CD4-positive, alpha-beta memory T cell (primary cell): ENCODE measurements at regions not wholly inside any gene's neighbourhood (a gene's known extent, or its start where the extent isn't known, plus 50 kb on each side); places are given as distances from the start of the nearest gene placed in this dataset.

Experiments
- CTCF ChIA-PET: fragments of 350-600 bp; sonication (Branson Sonifier 250); formaldehyde crosslinking; loops from one replicate; lab custom pipeline; 2021; ENCODE audit warnings: inconsistent platforms; ENCODE audit not compliant: partially characterized antibody; lab: Charles Lee
- POLR2A ChIA-PET: fragments of 350-600 bp; sonication (Branson Sonifier 250); formaldehyde crosslinking; loops from one replicate; lab custom pipeline; 2021; ENCODE audit not compliant: partially characterized antibody; lab: Charles Lee
- DNase-seq, 5 donors: peaks; one replicate each; pipeline versions ENCODE4 v3.0.0 to v3.0.0-alpha.2; 2020 to 2022; ENCODE audit warnings: mixed read lengths in 1 of 5
- H3K27ac ChIP-seq: one replicate; pipeline ENCODE4 v1.7.0; 2013; ENCODE audit warnings: low read depth, low read length
- H3K27me3 ChIP-seq: 2 replicates; pipeline ENCODE4 v1.7.0; 2013; ENCODE audit warnings: mild to moderate bottlenecking, low read length, moderate library complexity; ENCODE audit not compliant: insufficient read depth
- H3K36me3 ChIP-seq: 2 replicates; pipeline ENCODE4 v1.7.0; 2013; ENCODE audit warnings: mild to moderate bottlenecking, low read length, moderate library complexity; ENCODE audit not compliant: insufficient read depth
- H3K4me1 ChIP-seq: 2 replicates; pipeline ENCODE4 v1.7.0; 2013; ENCODE audit warnings: mild to moderate bottlenecking, low read length, moderate library complexity; ENCODE audit not compliant: insufficient read depth
- H3K4me3 ChIP-seq, 2 donors: one replicate each; pipeline ENCODE4 v1.7.0; 2013; ENCODE audit warnings: low read length in 2 of 2, mild to moderate bottlenecking in 1 of 2
- H3K9me3 ChIP-seq, 2 donors: one replicate each; pipeline ENCODE4 v1.7.0; 2013; ENCODE audit warnings: low read length in 2 of 2, control low read depth in 1 of 2; ENCODE audit not compliant: control insufficient read depth in 1 of 2
- H3K27ac Mint-ChIP-seq, 7 donors: one replicate each; pipeline ENCODE4 v1.8.0; 2020 to 2021; ENCODE audit warnings: mixed read lengths in 7 of 7, mild to moderate bottlenecking in 6 of 7, inconsistent platforms in 3 of 7, moderate library complexity in 3 of 7
- H3K27me3 Mint-ChIP-seq, 2 donors: one replicate each; pipeline ENCODE4 v1.8.0; 2020 to 2021; ENCODE audit warnings: mixed read lengths in 2 of 2
- H3K36me3 Mint-ChIP-seq, 2 donors: one replicate each; pipeline ENCODE4 v1.8.0; 2020 to 2021; ENCODE audit warnings: mixed read lengths in 2 of 2, inconsistent platforms in 1 of 2, mild to moderate bottlenecking in 1 of 2
- H3K4me1 Mint-ChIP-seq, 4 donors: one replicate each; pipeline ENCODE4 v1.8.0; 2020 to 2021; ENCODE audit warnings: mixed read lengths in 4 of 4, mild to moderate bottlenecking in 1 of 4
- H3K4me3 Mint-ChIP-seq, 8 donors: one replicate each; pipeline ENCODE4 v1.8.0; 2020 to 2021; ENCODE audit warnings: mixed read lengths in 8 of 8, mild to moderate bottlenecking in 7 of 8, moderate library complexity in 6 of 8, inconsistent platforms in 3 of 8
- H3K9me3 Mint-ChIP-seq, 8 donors: one replicate each; pipeline ENCODE4 v1.8.0; 2020 to 2021; ENCODE audit warnings: mixed read lengths in 8 of 8, mild to moderate bottlenecking in 5 of 8, inconsistent platforms in 3 of 8, moderate library complexity in 1 of 8
- intact Hi-C: fragments of 100-400 bp; cut with micrococcal nuclease; formaldehyde crosslinking; loops from one replicate; pipeline ENCODE4 v1.15.1; 2023

- H3K4me3 ChIP-seq: no peak overlapping the region
- no peaks in the 10 kb centered on the region for H3K4me1 Mint-ChIP-seq
- ChIA-PET CTCF (no interaction called here), POLR2A (no interaction called here)
- no peaks in the 10 kb centered on the region for H3K9me3 ChIP-seq
- H3K27me3 ChIP-seq: no peaks in the 10 kb centered on the region
- DNase-seq: no peak
- no peak overlapping the region for H3K27ac ChIP-seq
- H3K27ac Mint-ChIP-seq: no peak overlapping the region
- no peak overlapping the region for H3K4me3 Mint-ChIP-seq
- no peaks in the 10 kb centered on the region for H3K27me3 Mint-ChIP-seq
- H3K4me1 ChIP-seq: no peaks in the 10 kb centered on the region
- H3K36me3 ChIP-seq: no peaks in the 10 kb centered on the region
- intact Hi-C loops: no loop called here
- H3K9me3 Mint-ChIP-seq: no peaks in the 10 kb centered on the region
- no peaks in the 10 kb centered on the region for H3K36me3 Mint-ChIP-seq
Observed at GRCh38 chr4:110953191-110953590, 330.3 kb upstream of the PITX2 start.

GRCh38 chr4:110953898-110954297 lies 331.0 kb upstream of the PITX2 start:
- Histone ChIP-seq H3K27ac (no peak overlapping the region), H3K36me3 (no peaks in the 10 kb centered on the region), H3K27me3 (no peaks in the 10 kb centered on the region), H3K4me1 (no peaks in the 10 kb centered on the region), H3K9me3 (no peaks in the 10 kb centered on the region), H3K4me3 (no peak overlapping the region)
- intact Hi-C loops: no loop called here
- Mint-ChIP-seq H3K4me1 (no peaks in the 10 kb centered on the region), H3K27me3 (no peaks in the 10 kb centered on the region), H3K4me3 (no peak overlapping the region), H3K9me3 (no peaks in the 10 kb centered on the region), H3K27ac (no peak overlapping the region), H3K36me3 (no peaks in the 10 kb centered on the region)
- CTCF ChIA-PET: no interaction called here
- POLR2A ChIA-PET: no interaction called here
- no peak for DNase-seq

DNA sequence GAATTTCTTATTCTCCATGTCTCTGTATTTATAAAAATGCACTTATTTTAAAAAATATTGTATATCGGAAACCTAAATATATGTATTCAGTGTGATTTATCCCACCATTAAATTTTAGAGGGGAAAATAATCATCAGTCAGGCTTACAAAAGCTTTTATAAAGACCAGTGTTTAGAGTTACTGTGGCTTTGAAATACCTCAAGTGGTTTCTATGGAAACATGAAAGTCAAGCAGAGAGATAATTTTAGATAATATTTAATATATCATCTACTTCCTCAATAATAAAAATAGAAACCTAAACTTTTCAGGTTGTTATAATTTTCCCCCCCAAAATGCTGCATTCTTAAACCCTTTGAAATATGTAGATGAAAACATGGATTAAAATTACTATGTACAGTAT lies 332.9 kb upstream of the PITX2 start:
- DNase-seq: no peak
- intact Hi-C loops: no loop called here
- ChIA-PET CTCF (no interaction called here), POLR2A (no interaction called here)
- no peak overlapping the region for H3K4me3 ChIP-seq
- no peak overlapping the region for H3K27ac ChIP-seq
- Mint-ChIP-seq H3K9me3 (peaks cover 0 to 2% (median 0%) of the 10 kb centered on the region in 8 donors), H3K4me3 (no peak overlapping the region), H3K4me1 (no peaks in the 10 kb centered on the region), H3K27me3 (no peaks in the 10 kb centered on the region), H3K36me3 (no peaks in the 10 kb centered on the region), H3K27ac (no peak overlapping the region)
- no peaks in the 10 kb centered on the region for H3K27me3 ChIP-seq
- no peaks in the 10 kb centered on the region for H3K9me3 ChIP-seq
- H3K36me3 ChIP-seq: no peaks in the 10 kb centered on the region
- no peaks in the 10 kb centered on the region for H3K4me1 ChIP-seq

DNA sequence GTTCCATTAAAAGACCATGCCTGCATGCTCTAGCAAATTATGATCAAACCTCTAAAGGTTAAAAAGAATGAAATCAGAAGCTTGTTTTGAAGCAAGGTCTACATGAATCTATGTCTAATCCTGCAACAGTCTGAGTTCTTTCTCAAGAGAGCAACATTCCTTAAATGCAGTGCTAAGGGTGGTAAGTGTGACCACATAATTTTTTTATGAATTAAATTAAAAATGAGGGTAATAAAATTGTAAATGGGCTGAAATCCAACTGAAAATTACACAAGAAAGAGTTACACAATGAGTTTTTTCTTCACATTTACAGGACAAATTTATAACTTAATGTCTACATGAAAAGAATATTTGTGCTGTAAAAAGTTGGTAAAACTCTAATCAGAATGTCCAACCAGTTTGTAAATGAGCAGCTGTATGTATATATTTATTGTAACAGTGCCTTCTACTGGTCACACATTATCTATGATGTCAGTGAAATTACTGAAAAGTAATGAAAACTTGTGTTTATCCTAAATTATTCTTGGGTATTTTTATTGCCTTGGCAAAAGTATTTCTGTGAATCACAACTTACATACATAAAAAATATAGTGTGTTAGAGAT lies 336.3 kb upstream of the PITX2 start:
- ChIA-PET CTCF (no interaction called here), POLR2A (no interaction called here)
- no peak overlapping the region for H3K4me3 Mint-ChIP-seq
- H3K9me3 Mint-ChIP-seq: peaks cover 0 to 2% (median 0%) of the 10 kb centered on the region in 8 donors
- H3K4me3 ChIP-seq: no peak overlapping the region
- no peaks in the 10 kb centered on the region for H3K27me3 Mint-ChIP-seq
- H3K27ac ChIP-seq: no peak overlapping the region
- H3K27ac Mint-ChIP-seq: no peak overlapping the region
- no peaks in the 10 kb centered on the region for H3K9me3 ChIP-seq
- H3K27me3 ChIP-seq: no peaks in the 10 kb centered on the region
- no peaks in the 10 kb centered on the region for H3K4me1 ChIP-seq
- intact Hi-C loops: no loop called here
- no peaks in the 10 kb centered on the region for H3K36me3 ChIP-seq
- no peak for DNase-seq
- H3K36me3 Mint-ChIP-seq: no peaks in the 10 kb centered on the region
- no peaks in the 10 kb centered on the region for H3K4me1 Mint-ChIP-seq

GRCh38 chr4:110961066-110961465 lies 338.2 kb upstream of the PITX2 start:
- ChIA-PET POLR2A (no interaction called here), CTCF (no interaction called here)
- Histone ChIP-seq H3K9me3 (no peaks in the 10 kb centered on the region), H3K4me3 (no peak overlapping the region), H3K4me1 (no peaks in the 10 kb centered on the region), H3K27ac (no peak overlapping the region), H3K27me3 (no peaks in the 10 kb centered on the region), H3K36me3 (no peaks in the 10 kb centered on the region)
- DNase-seq: no peak
- H3K27ac Mint-ChIP-seq: no peak overlapping the region
- H3K9me3 Mint-ChIP-seq: peaks cover 0 to 2% (median 0%) of the 10 kb centered on the region in 8 donors
- no peaks in the 10 kb centered on the region for H3K36me3 Mint-ChIP-seq
- no peaks in the 10 kb centered on the region for H3K27me3 Mint-ChIP-seq
- no peak overlapping the region for H3K4me3 Mint-ChIP-seq
- intact Hi-C loops: no loop called here
- H3K4me1 Mint-ChIP-seq: no peaks in the 10 kb centered on the region

DNA sequence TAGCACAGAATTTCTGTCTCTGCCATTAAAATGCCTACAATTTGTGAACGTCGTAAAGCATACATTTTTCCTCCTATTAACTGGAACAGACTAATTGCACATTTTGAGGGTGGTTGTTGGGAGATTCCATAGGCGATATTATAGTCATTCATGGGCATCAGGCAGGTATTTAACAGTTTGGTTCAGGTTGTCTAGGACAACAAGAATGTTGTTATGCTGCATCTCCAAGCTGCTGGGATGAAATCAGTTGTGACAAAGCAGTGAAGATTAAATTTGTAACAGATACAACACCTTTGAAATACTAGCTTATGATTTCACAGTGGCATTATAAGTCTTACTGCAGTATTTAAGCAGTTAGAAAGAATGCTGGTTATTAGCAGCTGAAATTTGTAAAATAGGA lies 339.7 kb upstream of the PITX2 start:
- H3K27ac Mint-ChIP-seq: no peak overlapping the region
- H3K36me3 Mint-ChIP-seq: no peaks in the 10 kb centered on the region
- no peaks in the 10 kb centered on the region for H3K9me3 ChIP-seq
- no peaks in the 10 kb centered on the region for H3K27me3 Mint-ChIP-seq
- CTCF ChIA-PET: no interaction called here
- POLR2A ChIA-PET: no interaction called here
- no peaks in the 10 kb centered on the region for H3K4me1 ChIP-seq
- H3K36me3 ChIP-seq: no peaks in the 10 kb centered on the region
- H3K9me3 Mint-ChIP-seq: peaks cover 0 to 2% (median 0%) of the 10 kb centered on the region in 8 donors
- no peak overlapping the region for H3K4me3 ChIP-seq
- H3K27me3 ChIP-seq: no peaks in the 10 kb centered on the region
- no peak for DNase-seq
- H3K4me1 Mint-ChIP-seq: no peaks in the 10 kb centered on the region
- H3K4me3 Mint-ChIP-seq: no peak overlapping the region
- no peak overlapping the region for H3K27ac ChIP-seq
- intact Hi-C loops: no loop called here

DNA sequence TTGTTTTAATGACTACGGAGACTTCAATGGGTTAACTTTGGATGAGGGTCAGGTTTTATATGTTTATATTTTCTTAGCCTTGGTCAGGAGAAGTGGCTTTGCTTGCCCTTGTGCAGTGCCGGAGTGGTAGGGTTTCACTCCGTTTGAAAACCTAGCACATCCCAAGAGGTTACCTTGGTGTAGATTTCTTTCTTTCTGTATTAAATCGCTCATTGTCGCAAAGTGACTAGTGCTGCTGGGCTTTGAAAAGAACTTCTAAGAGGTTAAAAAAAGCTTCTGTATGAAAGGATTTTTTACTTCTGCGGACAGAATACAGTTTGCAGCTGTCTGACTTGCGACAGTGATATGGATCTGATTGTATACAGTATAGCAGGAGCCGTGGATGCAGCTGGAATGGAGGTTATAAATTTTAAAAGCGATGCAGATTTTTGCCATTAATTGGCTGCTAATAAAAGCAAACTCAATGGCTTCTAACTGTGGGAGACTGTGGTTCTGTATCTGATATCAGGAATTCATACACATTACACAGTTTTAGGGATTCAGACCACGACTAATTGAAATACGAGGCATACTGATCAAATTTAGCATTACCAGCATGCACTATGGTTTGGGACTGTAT lies 340.9 kb upstream of the PITX2 start:
- ChIA-PET POLR2A (no interaction called here), CTCF (no interaction called here)
- peaks cover 0 to 2% (median 0%) of the 10 kb centered on the region in 8 donors for H3K9me3 Mint-ChIP-seq
- intact Hi-C loops: no loop called here
- H3K36me3 Mint-ChIP-seq: no peaks in the 10 kb centered on the region
- H3K27me3 ChIP-seq: no peaks in the 10 kb centered on the region
- no peak overlapping the region for H3K27ac ChIP-seq
- H3K4me1 ChIP-seq: no peaks in the 10 kb centered on the region
- no peak for DNase-seq
- H3K27me3 Mint-ChIP-seq: no peaks in the 10 kb centered on the region
- H3K27ac Mint-ChIP-seq: no peak overlapping the region
- no peaks in the 10 kb centered on the region for H3K9me3 ChIP-seq
- no peaks in the 10 kb centered on the region for H3K36me3 ChIP-seq
- no peaks in the 10 kb centered on the region for H3K4me1 Mint-ChIP-seq
- no peak overlapping the region for H3K4me3 ChIP-seq
- no peak overlapping the region for H3K4me3 Mint-ChIP-seq
